ENCODE measurements at regions not wholly inside any gene's neighbourhood (a gene's known extent, or its start where the extent isn't known, plus 50 kb on each side); places are given as distances from the start of the nearest gene placed in this dataset.

- TF ChIP-seq POLR2AphosphoS5 (IDR thresholded peaks at IDR 0.05; ENCODE audit: low read depth) (no peak), CTCF (IDR thresholded peaks at IDR 0.05; ENCODE audit: insufficient read depth, low read length) (no peak), REST (IDR thresholded peaks at IDR 0.05; ENCODE audit: insufficient replicate concordance, low read depth) (no peak), GABPA (IDR thresholded peaks at IDR 0.05; ENCODE audit: low read depth) (no peak), SPI1 (IDR thresholded peaks at IDR 0.05; ENCODE audit: borderline replicate concordance, low read depth) (no peak)
- Histone ChIP-seq H3K27ac (replicated peaks) (no peak overlapping the region), H3K27me3 (ENCODE audit: insufficient read depth, poor library complexity, severe bottlenecking) (no peaks in the 10 kb centered on the region), H3K4me3 (replicated peaks; ENCODE audit: insufficient read depth, low read length) (no peak overlapping the region)
- no peak for DNase-seq (ENCODE audit: low read depth in 1 of 2, low spot score in 1 of 2)
Observed at GRCh38 chr13:84430015-84430414, 547.7 kb upstream of the SLITRK1 start.

GRCh38 chr13:84418041-84418440 lies 535.8 kb upstream of the SLITRK1 start:
- Histone ChIP-seq H3K4me3 (replicated peaks; ENCODE audit: insufficient read depth, low read length) (no peak overlapping the region), H3K27me3 (ENCODE audit: insufficient read depth, poor library complexity, severe bottlenecking) (no peaks in the 10 kb centered on the region), H3K27ac (replicated peaks) (no peak overlapping the region)
- DNase-seq (ENCODE audit: low read depth in 1 of 2, low spot score in 1 of 2) = no peak
- TF ChIP-seq CTCF (IDR thresholded peaks at IDR 0.05; ENCODE audit: insufficient read depth, low read length) (no peak), SPI1 (IDR thresholded peaks at IDR 0.05; ENCODE audit: borderline replicate concordance, low read depth) (no peak), REST (IDR thresholded peaks at IDR 0.05; ENCODE audit: insufficient replicate concordance, low read depth) (no peak), POLR2AphosphoS5 (IDR thresholded peaks at IDR 0.05; ENCODE audit: low read depth) (no peak)

- H3K27me3 ChIP-seq (ENCODE audit: insufficient read depth, poor library complexity, severe bottlenecking) = no peaks in the 10 kb centered on the region
- TF ChIP-seq CTCF (IDR thresholded peaks at IDR 0.05; ENCODE audit: insufficient read depth, low read length) (no peak), POLR2AphosphoS5 (IDR thresholded peaks at IDR 0.05; ENCODE audit: low read depth) (no peak), GABPA (IDR thresholded peaks at IDR 0.05; ENCODE audit: low read depth) (no peak), SPI1 (IDR thresholded peaks at IDR 0.05; ENCODE audit: borderline replicate concordance, low read depth) (no peak), REST (IDR thresholded peaks at IDR 0.05; ENCODE audit: insufficient replicate concordance, low read depth) (no peak)
- no peak overlapping the region for H3K4me3 ChIP-seq (replicated peaks; ENCODE audit: insufficient read depth, low read length)
- H3K27ac ChIP-seq (replicated peaks) = no peak overlapping the region
- no peak for DNase-seq (ENCODE audit: low read depth in 1 of 2, low spot score in 1 of 2)
Observed at GRCh38 chr13:84417416-84417815, 535.1 kb upstream of the SLITRK1 start.
